ENCODE measurements at regions not wholly inside any gene's neighbourhood (a gene's known extent, or its start where the extent isn't known, plus 50 kb on each side); places are given as distances from the start of the nearest gene placed in this dataset.

DNA sequence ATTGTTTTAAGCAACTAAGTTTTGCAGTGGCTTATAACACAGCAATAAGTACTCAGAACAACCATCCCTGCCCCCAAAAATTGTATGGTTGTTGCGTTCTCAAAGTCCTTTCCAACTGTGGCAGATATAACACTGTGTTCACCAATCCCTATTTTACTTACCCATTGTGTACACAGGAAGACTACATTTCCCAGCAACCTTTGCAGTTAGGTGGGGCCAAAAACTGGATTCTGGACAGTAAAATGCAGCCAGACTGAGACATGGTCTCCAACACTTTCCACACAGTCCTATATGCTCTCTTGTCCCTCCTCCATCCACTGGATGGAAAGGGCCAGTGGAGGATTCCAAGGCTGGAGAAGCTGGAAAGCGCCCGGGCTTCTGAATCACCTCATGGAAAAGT, 523.6 kb downstream of the BCOR start:
- Histone ChIP-seq H3K27me3 (ENCODE audit: insufficient read depth, low read length) (no peaks in the 10 kb centered on the region), H4K8ac (replicated peaks; ENCODE audit: insufficient read length, low read depth, low read length) (no peak overlapping the region), H4K20me1 (ENCODE audit: control insufficient read depth, insufficient read depth, insufficient read length) (no peaks in the 10 kb centered on the region), H4K91ac (ENCODE audit: insufficient read length, low read depth, low read length) (no peak overlapping the region), H3K23ac (ENCODE audit: insufficient read length, low read depth, low read length) (no peak overlapping the region), H3T11ph (ENCODE audit: low read length) (no peak overlapping the region), H2BK5ac (ENCODE audit: insufficient read length, low read length) (no peak overlapping the region), H3K79me2 (ENCODE audit: insufficient read depth, low read length) (no peaks in the 10 kb centered on the region), H3K18ac (ENCODE audit: insufficient read length, low read depth, low read length) (no peak overlapping the region), H3K9me3 (ENCODE audit: control insufficient read depth, low read depth, low read length) (no peaks in the 10 kb centered on the region), H3K23me2 (ENCODE audit: insufficient read length, low read depth, low read length, poor library complexity, severe bottlenecking) (no peaks in the 10 kb centered on the region), H2BK120ac (ENCODE audit: low read depth, low read length, poor library complexity, severe bottlenecking) (no peak overlapping the region), H3K56ac (ENCODE audit: insufficient read length, low read depth, low read length) (no peak overlapping the region), H3K9ac (ENCODE audit: extremely low read depth, insufficient read length, low read length) (no peak overlapping the region), H3K14ac (ENCODE audit: insufficient read depth, low read length) (no peak overlapping the region), H3K4me2 (ENCODE audit: insufficient read depth, insufficient read length, low read length) (no peak overlapping the region), H2BK15ac (ENCODE audit: low read depth, low read length) (no peak overlapping the region), H3K79me1 (ENCODE audit: insufficient read depth, low read depth, low read length, poor library complexity, severe bottlenecking) (no peaks in the 10 kb centered on the region), H4K5ac (ENCODE audit: insufficient read length, low read depth, low read length) (no peak overlapping the region), H3K4me1 (ENCODE audit: insufficient read depth, low read length) (no peaks in the 10 kb centered on the region), H3K27ac (ENCODE audit: insufficient read length, low read depth, low read length) (no peak overlapping the region), H3K4ac (ENCODE audit: low read depth, low read length) (no peak overlapping the region), H2BK20ac (ENCODE audit: low read depth, low read length, poor library complexity, severe bottlenecking) (no peak overlapping the region), H2AFZ (ENCODE audit: low read length) (no peak overlapping the region), H2BK12ac (ENCODE audit: insufficient read length, low read depth, low read length) (no peak overlapping the region), H2AK5ac (ENCODE audit: insufficient read length, low read length) (no peak overlapping the region)
- no peak overlapping the region for H3K4me3 Mint-ChIP-seq
- H3K36me3 Mint-ChIP-seq (ENCODE audit: insufficient read depth in 1 of 3, low read depth in 3 of 3): peaks cover 0 to 4% (median 0%) of the 10 kb centered on the region in 3 experiments; a peak in 2 of 7 replicates
- H3K4me1 Mint-ChIP-seq: peaks cover 0 to 7% of the 10 kb centered on the region in 2 experiments; a peak in 3 of 4 replicates
- H3K27ac Mint-ChIP-seq: no peak overlapping the region
- no CpG with 5 or more reads among the region's 3 CpGs for WGBS (ENCODE audit: extremely low coverage, insufficient read length, low lambda C conversion rate)
- H3K9me3 Mint-ChIP-seq: peaks cover 60 to 63% of the 10 kb centered on the region in 2 experiments
- no peaks in the 10 kb centered on the region; the same call in 1 of the 2 replicates for H3K27me3 Mint-ChIP-seq (ENCODE audit: low read depth)
- TF ChIP-seq, protein P1, sequence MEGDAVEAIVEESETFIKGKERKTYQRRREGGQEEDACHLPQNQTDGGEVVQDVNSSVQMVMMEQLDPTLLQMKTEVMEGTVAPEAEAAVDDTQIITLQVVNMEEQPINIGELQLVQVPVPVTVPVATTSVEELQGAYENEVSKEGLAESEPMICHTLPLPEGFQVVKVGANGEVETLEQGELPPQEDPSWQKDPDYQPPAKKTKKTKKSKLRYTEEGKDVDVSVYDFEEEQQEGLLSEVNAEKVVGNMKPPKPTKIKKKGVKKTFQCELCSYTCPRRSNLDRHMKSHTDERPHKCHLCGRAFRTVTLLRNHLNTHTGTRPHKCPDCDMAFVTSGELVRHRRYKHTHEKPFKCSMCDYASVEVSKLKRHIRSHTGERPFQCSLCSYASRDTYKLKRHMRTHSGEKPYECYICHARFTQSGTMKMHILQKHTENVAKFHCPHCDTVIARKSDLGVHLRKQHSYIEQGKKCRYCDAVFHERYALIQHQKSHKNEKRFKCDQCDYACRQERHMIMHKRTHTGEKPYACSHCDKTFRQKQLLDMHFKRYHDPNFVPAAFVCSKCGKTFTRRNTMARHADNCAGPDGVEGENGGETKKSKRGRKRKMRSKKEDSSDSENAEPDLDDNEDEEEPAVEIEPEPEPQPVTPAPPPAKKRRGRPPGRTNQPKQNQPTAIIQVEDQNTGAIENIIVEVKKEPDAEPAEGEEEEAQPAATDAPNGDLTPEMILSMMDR (conservative IDR thresholded peaks at IDR 0.05): no peak
- no peak for DNase-seq

All from H9 (cell line).